DMS114 treated with DMSO at 0.1 percent for 48 hours (cell line): ENCODE measurements at regions not wholly inside any gene's neighbourhood (a gene's known extent, or its start where the extent isn't known, plus 50 kb on each side); places are given as distances from the start of the nearest gene placed in this dataset.

Experiments
- DNase-seq: peaks from one replicate; lab custom pipeline; 2025; ENCODE audit not compliant: unreplicated experiment; lab: John Stamatoyannopoulos, UW

GRCh38 chr11:95586155-95586554 lies 203.4 kb downstream of the FAM76B start:
- no peak for DNase-seq

- no peak for DNase-seq
Observed at GRCh38 chr11:95585752-95586077, 203.9 kb downstream of the FAM76B start.

- no peak for DNase-seq
Observed at GRCh38 chr11:95585069-95585751, 204.4 kb downstream of the FAM76B start.

GRCh38 chr11:95584589-95584988 lies 205.0 kb downstream of the FAM76B start:
- no peak for DNase-seq

GRCh38 chr11:95584180-95584579 lies 205.4 kb downstream of the FAM76B start:
- no peak for DNase-seq

- DNase-seq: no peak
Observed at GRCh38 chr11:95577716-95578460, 211.7 kb downstream of the FAM76B start.

- no peak for DNase-seq
Observed at GRCh38 chr11:95576146-95576845, 213.3 kb downstream of the FAM76B start.

GRCh38 chr11:95575517-95575916 lies 214.1 kb downstream of the FAM76B start:
- no peak for DNase-seq

GRCh38 chr11:95571718-95572260 lies 217.8 kb downstream of the FAM76B start:
- DNase-seq: no peak

GRCh38 chr11:95570845-95571244 lies 218.7 kb downstream of the FAM76B start:
- no peak for DNase-seq

- DNase-seq: no peak
Observed at GRCh38 chr11:95569207-95569606, 220.4 kb downstream of the FAM76B start.

GRCh38 chr11:95568281-95568680 lies 221.3 kb downstream of the FAM76B start:
- no peak for DNase-seq

GRCh38 chr11:95567685-95568084 lies 221.9 kb downstream of the FAM76B start:
- no peak for DNase-seq

GRCh38 chr11:95566211-95566610 lies 223.4 kb downstream of the FAM76B start:
- DNase-seq: no peak

- DNase-seq: no peak
Observed at GRCh38 chr11:95565724-95566141, 223.8 kb downstream of the FAM76B start.

GRCh38 chr11:95563859-95564258 lies 225.7 kb downstream of the FAM76B start:
- DNase-seq: no peak

- no peak for DNase-seq
Observed at GRCh38 chr11:95563173-95563572, 226.4 kb downstream of the FAM76B start.

GRCh38 chr11:95562196-95562921 lies 227.2 kb downstream of the FAM76B start:
- DNase-seq: no peak

- DNase-seq: no peak
Observed at GRCh38 chr11:95559899-95560298, 229.7 kb downstream of the FAM76B start.

- no peak for DNase-seq
Observed at GRCh38 chr11:95557376-95557775, 232.2 kb downstream of the FAM76B start.
